ENCODE measurements at regions not wholly inside any gene's neighbourhood (a gene's known extent, or its start where the extent isn't known, plus 50 kb on each side); places are given as distances from the start of the nearest gene placed in this dataset.

DNA sequence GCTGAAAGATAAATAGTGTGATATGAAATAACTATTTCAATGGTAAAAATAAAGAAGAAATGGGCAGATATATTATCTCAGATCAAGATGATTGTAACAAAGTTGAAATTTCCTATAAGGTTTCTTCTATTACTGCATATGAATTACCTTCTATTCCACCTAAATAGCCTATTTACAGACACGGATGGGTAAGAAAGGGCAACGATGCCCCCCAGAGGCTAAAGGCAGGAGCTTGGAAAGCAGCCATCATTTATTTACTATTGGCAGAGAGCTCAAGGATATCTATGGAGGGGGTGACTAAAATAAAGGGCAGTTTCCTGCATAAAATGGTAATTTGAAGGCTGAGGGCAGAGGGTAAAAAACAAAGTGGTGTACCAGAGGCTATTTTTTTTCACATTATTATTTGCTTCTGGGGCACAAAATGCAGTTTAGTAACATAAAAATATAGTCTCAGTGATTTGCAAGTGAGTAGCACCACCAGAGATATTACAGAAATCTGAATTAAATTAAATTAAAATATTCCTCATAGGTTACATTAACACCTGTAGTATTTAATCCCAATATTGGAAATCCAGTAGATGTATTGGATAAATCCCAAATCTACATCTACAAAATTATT, 123.1 kb downstream of the BTC start:
- in situ Hi-C loops (cut with MboI; ENCODE audit: low sequenced_read_pairs in 4 of 4) = loop anchor here in 1 of 4 donors (25.0 kb wide), 1 partner anchor 309 kb away; the partner anchor contains the start of gene EREG
- Histone ChIP-seq H3K4me3 (no peak overlapping the region), H3K27me3 (no peaks in the 10 kb centered on the region), H3K9me3 (no peaks in the 10 kb centered on the region), H3K36me3 (no peaks in the 10 kb centered on the region), H3K4me1 (no peaks in the 10 kb centered on the region), H3K27ac (no peak overlapping the region)
- ATAC-seq = no peak
- no peak for DNase-seq
- intact Hi-C loops (cut with DNase I; ENCODE audit: low total_unique reads) = no loop called here
- no peak for TF ChIP-seq POLR2A (IDR thresholded peaks at IDR 0.05)
- TF ChIP-seq, protein P1, sequence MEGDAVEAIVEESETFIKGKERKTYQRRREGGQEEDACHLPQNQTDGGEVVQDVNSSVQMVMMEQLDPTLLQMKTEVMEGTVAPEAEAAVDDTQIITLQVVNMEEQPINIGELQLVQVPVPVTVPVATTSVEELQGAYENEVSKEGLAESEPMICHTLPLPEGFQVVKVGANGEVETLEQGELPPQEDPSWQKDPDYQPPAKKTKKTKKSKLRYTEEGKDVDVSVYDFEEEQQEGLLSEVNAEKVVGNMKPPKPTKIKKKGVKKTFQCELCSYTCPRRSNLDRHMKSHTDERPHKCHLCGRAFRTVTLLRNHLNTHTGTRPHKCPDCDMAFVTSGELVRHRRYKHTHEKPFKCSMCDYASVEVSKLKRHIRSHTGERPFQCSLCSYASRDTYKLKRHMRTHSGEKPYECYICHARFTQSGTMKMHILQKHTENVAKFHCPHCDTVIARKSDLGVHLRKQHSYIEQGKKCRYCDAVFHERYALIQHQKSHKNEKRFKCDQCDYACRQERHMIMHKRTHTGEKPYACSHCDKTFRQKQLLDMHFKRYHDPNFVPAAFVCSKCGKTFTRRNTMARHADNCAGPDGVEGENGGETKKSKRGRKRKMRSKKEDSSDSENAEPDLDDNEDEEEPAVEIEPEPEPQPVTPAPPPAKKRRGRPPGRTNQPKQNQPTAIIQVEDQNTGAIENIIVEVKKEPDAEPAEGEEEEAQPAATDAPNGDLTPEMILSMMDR (IDR thresholded peaks at IDR 0.05 in 4 of 5, conservative IDR thresholded peaks at IDR 0.05 in 1 of 5) = peak in 2 of 5 experiments; percentile 11 to 18

DNA sequence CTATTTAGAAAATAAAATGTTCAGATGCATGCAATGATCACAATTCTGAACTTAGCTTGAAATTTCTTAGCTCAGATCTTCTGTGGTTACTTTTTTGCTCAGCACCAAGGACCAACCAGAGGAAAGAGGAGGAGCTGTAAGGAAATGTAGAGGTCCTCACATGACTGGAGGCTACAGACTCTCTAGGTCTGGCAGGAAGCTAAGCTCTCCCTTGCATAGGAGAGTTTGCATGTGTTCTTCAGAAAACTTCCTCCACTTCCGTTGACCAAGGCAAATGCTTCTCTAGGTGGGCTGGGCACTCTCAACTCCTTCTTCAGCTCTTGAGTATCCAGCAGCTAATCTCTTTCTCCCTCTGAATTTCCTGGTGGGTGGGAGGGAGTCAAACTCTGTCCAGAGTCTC, 119.6 kb downstream of the BTC start:
- Histone ChIP-seq H3K27me3 (no peaks in the 10 kb centered on the region), H3K9me3 (peaks cover 0 to 4% (median 0%) of the 10 kb centered on the region in 3 donors), H3K4me1 (no peaks in the 10 kb centered on the region), H3K36me3 (no peaks in the 10 kb centered on the region), H3K27ac (no peak overlapping the region), H3K4me3 (no peak overlapping the region)
- in situ Hi-C loops (cut with MboI; ENCODE audit: low sequenced_read_pairs in 4 of 4) = loop anchor here in 1 of 4 donors (25.0 kb wide), 1 partner anchor 312 kb away; the partner anchor contains the start of gene EREG
- intact Hi-C loops (cut with DNase I; ENCODE audit: low total_unique reads) = no loop called here
- DNase-seq = no peak
- TF ChIP-seq, protein P1 (IDR thresholded peaks at IDR 0.05 in 4 of 5, conservative IDR thresholded peaks at IDR 0.05 in 1 of 5) = no peak
- TF ChIP-seq POLR2A (IDR thresholded peaks at IDR 0.05) = no peak
- ATAC-seq = no peak

DNA sequence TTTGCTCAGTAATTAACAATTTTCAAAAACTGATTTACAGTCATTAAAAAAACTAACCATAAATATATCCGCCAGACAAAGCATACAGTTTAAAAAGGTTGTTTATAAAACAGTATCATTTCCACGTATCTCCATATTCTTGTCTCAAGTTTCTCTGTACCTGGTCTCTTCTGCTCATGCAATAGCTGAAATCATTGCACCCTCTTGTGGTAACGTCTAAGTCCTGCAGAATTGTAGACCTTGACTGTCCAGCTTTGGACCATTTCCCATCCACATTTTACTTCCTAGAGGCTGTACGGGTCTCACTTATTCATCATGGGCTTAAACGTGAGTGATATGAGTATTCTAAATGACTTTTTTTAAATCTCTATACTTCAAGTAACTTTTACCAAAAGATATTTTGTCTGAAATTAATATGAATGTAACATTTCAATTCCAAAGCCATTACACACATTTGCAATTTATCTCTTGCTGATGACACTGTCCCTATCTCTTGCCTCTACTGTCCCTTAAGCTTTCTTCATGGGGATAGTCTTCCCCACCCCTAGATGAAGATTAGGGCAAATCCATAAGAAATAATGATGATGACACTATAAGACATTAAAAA, 118.5 kb downstream of the BTC start:
- TF ChIP-seq POLR2A (IDR thresholded peaks at IDR 0.05) = no peak
- TF ChIP-seq, protein P1 (IDR thresholded peaks at IDR 0.05 in 4 of 5, conservative IDR thresholded peaks at IDR 0.05 in 1 of 5) = peak in 3 of 5 experiments; percentile 18 to 38 (median 28)
- intact Hi-C loops (cut with DNase I; ENCODE audit: low total_unique reads) = no loop called here
- no peaks in the 10 kb centered on the region for H3K4me1 ChIP-seq
- H3K4me3 ChIP-seq = no peak overlapping the region
- no peaks in the 10 kb centered on the region for H3K36me3 ChIP-seq
- in situ Hi-C loops (cut with MboI; ENCODE audit: low sequenced_read_pairs in 4 of 4) = no loop called here
- DNase-seq = no peak
- H3K27ac ChIP-seq = no peak overlapping the region
- ATAC-seq = no peak
- H3K9me3 ChIP-seq = peaks cover 0 to 4% (median 0%) of the 10 kb centered on the region in 3 donors
- H3K27me3 ChIP-seq = no peaks in the 10 kb centered on the region

DNA sequence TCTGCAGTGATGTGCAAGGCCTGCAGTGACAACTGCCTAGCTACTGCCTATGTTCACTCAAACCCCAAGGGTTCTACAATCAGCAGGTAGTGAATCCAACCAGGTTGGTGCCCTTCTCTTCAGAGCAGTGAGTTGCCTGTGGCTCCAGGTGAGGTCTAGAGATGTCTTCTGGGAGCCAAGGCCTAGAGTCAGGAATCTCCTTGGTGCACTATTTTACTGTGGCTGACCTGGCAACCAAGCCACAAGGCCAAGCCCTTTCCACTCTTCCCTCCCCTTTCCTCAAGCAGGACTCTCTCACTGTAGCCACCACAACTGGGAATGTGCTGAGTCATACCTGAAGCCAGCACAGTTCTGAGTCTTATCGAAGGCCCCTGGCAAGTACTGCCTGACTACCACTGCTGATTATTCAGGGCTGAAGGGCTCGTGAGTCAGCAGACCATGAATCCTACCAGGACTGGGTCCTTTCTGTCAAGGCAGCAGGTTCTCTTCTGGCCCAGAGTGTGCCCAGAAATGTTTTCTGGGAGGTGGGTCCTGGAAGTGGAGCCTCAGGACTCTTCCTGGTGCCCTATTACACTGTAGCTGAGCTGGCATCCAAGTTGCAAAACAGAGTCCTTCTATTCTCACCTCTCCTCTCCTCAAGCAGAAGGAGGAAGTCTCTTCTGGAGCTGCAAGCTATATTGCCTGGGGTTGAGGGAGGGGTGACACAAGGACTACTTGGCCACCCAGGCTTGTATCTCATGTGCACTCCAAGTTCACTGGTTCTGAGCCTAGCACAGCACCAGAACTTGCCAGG, 111.6 kb downstream of the BTC start:
- Histone ChIP-seq H3K36me3 (no peaks in the 10 kb centered on the region), H3K4me1 (no peaks in the 10 kb centered on the region), H3K27me3 (no peaks in the 10 kb centered on the region), H3K9me3 (peaks cover 0 to 4% (median 0%) of the 10 kb centered on the region in 3 donors), H3K4me3 (no peak overlapping the region), H3K27ac (no peak overlapping the region)
- DNase-seq (no peak), ATAC-seq (no peak)
- intact Hi-C loops (cut with DNase I; ENCODE audit: low total_unique reads) (no loop called here), in situ Hi-C loops (cut with MboI; ENCODE audit: low sequenced_read_pairs in 4 of 4) (no loop called here)
- TF ChIP-seq POLR2A (IDR thresholded peaks at IDR 0.05) = no peak
- TF ChIP-seq, protein P1 (IDR thresholded peaks at IDR 0.05 in 4 of 5, conservative IDR thresholded peaks at IDR 0.05 in 1 of 5) = no peak
